Hematopoietic multipotent progenitor cell treated with erythropoietin and hydrocortisone succinate and interleukin-3 and kit ligand, for 17 days (in vitro differentiated cells): ENCODE measurements at regions not wholly inside any gene's neighbourhood (a gene's known extent, or its start where the extent isn't known, plus 50 kb on each side); places are given as distances from the start of the nearest gene placed in this dataset.

ENCODE experiments used
- DNase-seq: peaks from one replicate; pipeline ENCODE4 v3.0.0-alpha.2; 2015; ENCODE audit warnings: low spot score

- DNase-seq, result no peak
These were observed 408.6 kb upstream of the IRX4 start for GRCh38 chr5:2291146-2291840.

- DNase-seq, result no peak
These were observed 406.7 kb upstream of the IRX4 start for GRCh38 chr5:2289380-2289779.

DNA sequence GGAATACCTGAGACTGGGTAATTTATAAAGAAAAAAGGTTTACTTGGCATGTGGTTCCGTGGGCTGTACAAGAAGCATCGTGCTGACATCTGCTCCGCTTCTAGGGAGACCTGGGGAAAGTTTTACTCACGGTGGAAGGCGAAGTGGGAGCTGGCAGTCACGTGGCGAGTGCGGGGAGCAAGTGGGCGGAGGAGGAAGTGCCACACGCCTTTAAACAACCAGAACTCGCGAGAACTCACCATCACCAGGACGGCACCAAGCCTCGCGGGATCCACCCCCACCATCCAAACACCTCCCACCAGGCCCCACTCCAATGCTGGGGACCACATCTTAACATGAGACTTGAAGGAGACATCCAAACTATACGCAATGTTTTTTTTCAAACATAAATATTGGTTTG is 406.2 kb upstream of the IRX4 start:
- DNase-seq, result no peak

DNA sequence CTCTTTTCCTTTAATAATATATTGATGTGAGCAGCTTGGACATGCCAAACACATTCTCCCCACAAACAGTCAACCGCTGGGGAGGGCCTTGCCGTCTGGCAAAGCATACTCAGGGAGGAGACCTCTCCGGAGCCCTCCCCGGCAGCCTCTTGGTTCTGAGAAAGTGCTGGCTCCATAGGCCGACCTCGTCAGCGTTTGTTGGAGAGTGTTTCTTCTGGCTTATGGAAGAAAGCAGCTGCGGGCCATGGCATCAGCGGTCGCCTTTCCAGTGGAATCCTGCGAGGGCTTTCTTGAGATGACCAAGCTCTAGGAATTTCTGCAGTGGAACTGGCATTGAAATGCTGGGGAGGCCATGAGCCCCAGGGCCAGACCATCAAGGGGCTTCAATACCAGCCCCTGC is 405.7 kb upstream of the IRX4 start:
- DNase-seq, result no peak

DNA sequence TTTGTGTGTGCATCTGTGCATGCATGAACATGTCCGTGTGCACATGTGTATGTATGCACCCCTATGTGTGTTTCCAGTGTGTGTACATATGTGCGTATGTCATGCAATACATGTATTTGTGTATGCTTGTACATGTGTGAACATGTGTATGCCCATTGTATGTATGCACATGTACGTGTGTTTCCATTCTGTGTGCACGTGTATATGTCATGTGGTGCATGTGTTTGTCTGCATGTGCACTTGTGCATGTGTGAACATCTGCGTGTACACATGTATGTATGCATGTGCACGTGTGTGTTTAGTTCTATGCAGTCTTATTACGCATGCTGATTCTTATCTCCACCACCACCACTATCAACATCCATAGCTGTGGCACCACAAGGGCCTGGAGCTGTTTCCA is 403.5 kb upstream of the IRX4 start:
- no peak for DNase-seq

DNA sequence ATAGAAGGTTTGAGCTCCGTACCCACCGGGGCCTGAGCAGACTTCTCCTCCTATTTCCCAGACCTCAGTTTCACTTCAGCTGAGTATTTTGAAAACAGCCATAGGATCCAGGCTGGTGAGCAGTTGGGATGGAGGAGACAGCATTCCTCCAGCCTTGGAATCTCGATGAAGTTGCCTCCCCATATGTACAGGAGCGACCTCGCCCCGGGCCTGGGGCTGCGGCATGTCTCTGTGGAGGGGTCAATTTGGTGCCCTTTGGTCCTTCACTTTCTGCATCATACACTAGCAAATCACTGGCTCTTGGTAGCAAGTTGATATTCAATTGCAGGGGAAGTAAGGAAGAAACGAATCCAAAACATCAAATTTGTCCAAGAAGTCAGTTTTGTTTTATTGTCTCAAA is 402.0 kb upstream of the IRX4 start:
- DNase-seq, result no peak

DNA sequence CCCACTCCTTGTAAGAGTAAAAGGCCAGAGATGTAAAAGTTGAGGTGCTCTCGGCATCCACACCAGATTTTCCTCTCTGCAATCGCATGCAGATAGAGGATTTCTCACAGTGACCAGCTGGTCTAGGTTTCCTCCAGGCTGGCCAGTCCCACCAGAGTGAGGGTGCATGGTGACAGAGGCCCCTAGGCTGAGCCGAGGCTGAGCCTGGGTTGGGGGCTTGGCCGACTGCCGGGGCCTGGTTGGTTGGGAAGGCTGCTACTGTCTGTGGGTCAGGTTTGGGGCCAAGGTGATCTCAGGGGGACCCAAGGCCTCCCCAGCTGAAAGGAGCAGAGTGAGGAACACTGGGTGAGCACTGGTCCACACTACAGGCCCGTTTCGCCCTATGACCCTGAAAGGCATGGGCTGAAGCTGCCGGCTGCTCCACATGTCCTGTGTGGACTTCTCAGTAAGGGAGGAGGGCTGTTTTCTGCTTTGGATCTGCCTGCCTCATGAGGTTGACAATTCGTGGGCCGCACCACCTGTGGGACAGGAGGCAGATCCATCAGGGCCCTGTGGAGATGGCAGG is 400.8 kb upstream of the IRX4 start:
- DNase-seq, result no peak

DNA sequence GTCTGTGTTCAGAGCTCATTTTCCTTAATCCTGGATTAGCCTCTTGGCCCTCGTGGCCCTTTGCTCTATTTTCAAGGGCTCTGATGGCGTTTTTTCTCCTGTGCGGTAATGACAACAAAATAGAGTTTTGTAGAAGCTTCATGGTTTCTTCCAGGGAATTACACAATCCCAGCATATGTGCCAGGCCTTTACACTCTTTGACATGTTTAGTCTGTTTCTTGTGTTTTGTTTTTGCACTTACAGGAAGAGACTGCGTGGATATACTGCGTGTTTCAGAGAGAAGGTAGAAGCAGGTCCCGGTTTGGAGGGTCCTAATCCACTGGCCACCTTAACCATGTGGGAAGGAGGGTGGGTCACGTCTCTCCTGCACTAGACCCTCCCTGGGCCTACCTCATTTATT is 400.2 kb upstream of the IRX4 start:
- DNase-seq, result no peak

DNA sequence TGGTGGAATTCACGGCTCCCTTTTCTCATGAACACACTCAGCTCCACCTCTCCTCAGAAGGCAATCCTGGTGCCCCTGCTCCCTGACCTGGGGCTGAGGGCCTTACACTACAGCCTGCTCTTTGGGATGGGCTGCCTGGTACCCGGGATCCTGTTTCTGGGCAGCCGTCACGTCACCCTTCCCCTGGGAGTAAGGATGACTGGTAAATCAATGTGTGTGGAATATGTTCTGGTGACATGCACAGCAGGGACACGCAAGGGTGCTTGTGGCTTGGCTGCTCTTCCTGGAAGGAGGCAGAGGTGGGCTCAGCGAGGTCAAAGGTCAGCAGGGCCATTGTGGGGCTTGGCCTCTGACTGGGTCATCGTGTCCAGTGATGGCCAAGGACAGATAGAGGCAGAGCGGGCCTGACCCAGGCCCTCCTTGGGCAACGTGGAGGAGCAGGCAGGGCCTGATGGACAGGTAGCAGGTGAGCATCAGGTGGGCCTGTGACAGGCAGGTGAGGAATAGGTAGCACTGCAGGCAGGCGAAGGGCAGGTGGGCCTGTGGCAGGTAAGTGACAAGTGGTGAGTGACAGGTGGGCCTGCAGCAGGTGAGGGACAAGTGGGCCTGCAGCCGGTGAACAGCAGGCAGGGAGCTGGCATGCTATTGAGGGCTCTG is 399.4 kb upstream of the IRX4 start:
- no peak for DNase-seq

GRCh38 chr5:2281446-2281845 is 398.7 kb upstream of the IRX4 start:
- DNase-seq, result no peak

GRCh38 chr5:2280318-2280717 is 397.6 kb upstream of the IRX4 start:
- no peak for DNase-seq

DNA sequence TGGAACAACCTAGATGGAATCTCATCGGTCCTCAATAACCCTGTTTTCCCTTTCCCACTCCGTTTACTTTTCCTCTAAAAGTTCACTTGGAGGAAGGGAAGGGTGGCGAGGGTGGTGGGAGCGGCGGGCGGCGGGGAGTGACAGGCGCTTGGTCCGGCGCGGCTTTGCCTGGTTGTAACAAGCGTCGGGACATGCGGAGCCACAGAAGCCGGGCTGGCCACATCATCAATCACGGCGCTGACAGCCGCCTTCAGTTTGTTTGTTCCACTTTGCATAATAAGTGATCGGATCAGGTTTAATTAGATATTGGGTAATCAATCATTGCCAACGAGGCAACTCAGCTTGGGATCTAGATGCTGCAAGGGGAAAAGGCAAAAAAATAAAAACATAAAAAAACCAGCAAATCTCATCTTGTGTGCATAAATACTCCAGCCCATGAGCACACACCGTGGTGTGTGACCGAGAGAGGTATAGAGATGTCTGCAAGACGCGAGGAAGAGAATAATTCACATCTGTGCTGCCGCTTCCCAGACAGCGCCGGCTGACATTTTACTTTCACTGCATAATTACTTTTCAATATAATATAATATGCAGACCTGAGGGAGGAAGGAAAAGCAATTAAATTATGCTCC is 396.2 kb upstream of the IRX4 start:
- no peak for DNase-seq

GRCh38 chr5:2277886-2278285 is 395.2 kb upstream of the IRX4 start:
- DNase-seq, result no peak

- no peak for DNase-seq
These were observed 393.4 kb upstream of the IRX4 start for GRCh38 chr5:2276101-2276500.

DNA sequence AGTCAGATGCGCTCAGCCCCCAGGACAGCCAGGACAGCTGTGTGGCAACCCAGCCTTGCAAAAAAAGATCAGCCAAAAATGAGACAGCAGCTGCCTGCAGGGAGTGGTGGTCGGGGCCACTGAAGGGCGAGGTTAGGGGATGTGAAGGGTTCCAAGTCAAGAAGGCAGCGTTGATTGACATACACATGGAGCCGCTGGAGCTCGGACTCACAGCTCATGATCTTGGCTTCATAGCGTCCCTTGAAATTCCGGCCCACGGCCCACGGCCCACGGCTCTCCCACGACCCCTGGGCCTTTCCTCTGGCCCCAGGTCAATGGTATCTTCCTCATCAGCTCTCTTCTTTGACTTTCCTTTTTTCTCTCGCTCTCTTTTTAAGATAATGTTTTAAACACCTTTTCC is 390.0 kb upstream of the IRX4 start:
- no peak for DNase-seq

GRCh38 chr5:2272039-2272438 is 389.3 kb upstream of the IRX4 start:
- no peak for DNase-seq

DNA sequence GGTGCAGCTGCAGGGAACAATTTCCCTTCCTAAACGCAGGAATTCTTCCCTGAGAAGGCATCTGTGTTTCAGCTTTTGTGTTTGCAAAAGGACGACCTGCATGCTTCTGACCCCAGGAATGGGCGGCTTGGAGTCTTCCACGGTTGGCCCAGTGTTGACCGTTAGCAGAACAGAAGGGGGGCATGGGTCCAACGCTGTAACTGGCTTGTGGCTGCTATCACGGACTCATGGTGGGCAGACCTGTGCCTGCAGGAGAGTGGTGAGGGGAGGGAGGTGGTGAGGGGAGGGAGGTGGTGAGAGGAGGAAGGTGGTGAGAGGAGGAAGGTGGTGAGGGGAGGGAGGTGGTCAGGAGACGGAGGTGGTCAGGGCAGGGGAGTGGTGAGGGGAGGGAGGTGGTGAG is 388.6 kb upstream of the IRX4 start:
- DNase-seq, result no peak

GRCh38 chr5:2270467-2270866 is 387.7 kb upstream of the IRX4 start:
- no peak for DNase-seq

DNA sequence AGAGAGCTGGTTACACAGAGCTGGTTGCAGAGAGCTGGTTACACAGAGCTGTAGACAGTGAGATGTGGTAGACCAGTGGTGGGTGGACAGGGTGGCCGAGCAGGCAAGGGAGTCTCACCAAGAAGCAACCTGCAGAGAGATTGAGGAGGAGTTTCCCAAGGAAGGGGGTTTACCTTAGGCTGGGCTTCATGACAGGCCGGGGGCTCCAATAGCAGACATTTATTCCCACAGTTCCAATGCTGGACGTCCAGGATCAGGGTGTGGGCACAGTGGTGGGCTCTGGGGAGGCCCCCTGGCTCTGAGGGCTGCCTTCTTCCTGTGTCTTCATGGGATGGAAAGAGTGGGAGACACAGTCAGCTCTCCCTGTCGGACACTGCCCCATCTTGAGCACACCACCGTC is 386.9 kb upstream of the IRX4 start:
- DNase-seq, result no peak

GRCh38 chr5:2267991-2268390 is 385.3 kb upstream of the IRX4 start:
- no peak for DNase-seq

GRCh38 chr5:2266641-2267240 is 384.0 kb upstream of the IRX4 start:
- no peak for DNase-seq

DNA sequence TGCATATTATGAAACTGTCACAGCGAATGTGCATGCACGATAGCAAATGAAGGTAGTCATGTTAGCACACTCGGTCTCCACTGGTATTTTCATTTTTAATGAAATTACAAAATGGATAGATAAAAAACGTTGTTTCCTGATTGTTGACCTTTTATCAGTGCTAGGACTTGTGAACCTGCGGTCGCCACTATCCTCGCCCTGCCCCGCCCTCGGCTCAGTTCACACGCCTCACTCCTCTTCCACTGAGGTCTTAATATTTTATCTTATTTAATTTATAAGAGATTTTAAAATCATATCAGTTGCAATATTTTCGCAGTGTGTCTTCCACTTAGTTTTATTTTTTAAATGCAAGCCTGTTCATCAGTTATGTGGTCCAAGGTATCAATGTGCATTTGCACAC is 382.6 kb upstream of the IRX4 start:
- no peak for DNase-seq

GRCh38 chr5:2263763-2264162 is 381.0 kb upstream of the IRX4 start:
- DNase-seq, result no peak
